ENCODE measurements at regions not wholly inside any gene's neighbourhood (a gene's known extent, or its start where the extent isn't known, plus 50 kb on each side); places are given as distances from the start of the nearest gene placed in this dataset.

DNA sequence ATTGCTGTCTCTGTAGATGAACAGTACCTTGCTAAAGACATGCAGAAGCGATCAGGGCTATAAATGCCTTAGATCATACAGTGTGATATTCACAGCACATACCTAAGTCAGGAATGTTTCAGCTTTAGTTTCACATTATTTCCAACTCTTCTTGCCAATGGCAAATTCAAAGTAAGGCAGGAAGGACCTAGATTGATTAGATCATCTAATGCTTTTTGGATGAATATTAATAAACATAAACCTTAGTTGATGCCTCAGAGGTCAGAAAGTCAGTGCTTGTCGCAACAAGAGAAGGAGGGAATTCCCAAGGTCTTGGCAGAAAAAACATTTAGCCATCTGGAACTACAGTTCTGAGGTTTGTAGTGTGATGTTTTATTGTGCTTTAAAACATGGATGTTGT lies 122.3 kb downstream of the TNFSF18 start:
- TF ChIP-seq POLR2A (IDR thresholded peaks at IDR 0.05; ENCODE audit: low read depth, low read length) = no peak
- no peak for TF ChIP-seq TAF1 (IDR thresholded peaks at IDR 0.05; ENCODE audit: borderline replicate concordance, low read depth, low read length)
- no peak for TF ChIP-seq POLR2AphosphoS5 (IDR thresholded peaks at IDR 0.05; ENCODE audit: low read depth, low read length)

All from GM12892 (cell line).